HEK293T (cell line): ENCODE measurements at regions not wholly inside any gene's neighbourhood (a gene's known extent, or its start where the extent isn't known, plus 50 kb on each side); places are given as distances from the start of the nearest gene placed in this dataset.
"Not testable (repeated sequence)": the region's sequence is repeated elsewhere in the genome, so short reads cannot be mapped to it uniquely, and the experiment has no call there.

Source experiments
- CTCF ChIA-PET: fragments of 350-600 bp; formaldehyde crosslinking; extraction: SDS; loops from one replicate; lab custom pipeline; 2021; ENCODE audit warnings: antibody characterized with exemption, inconsistent platforms; lab: Yijun Ruan, JAX
- POLR2A ChIA-PET: fragments of 350-600 bp; formaldehyde crosslinking; extraction: SDS; loops from one replicate; lab custom pipeline; 2020; ENCODE audit warnings: antibody characterized with exemption, inconsistent platforms; lab: Yijun Ruan, JAX
- DNase-seq: peaks from one replicate; pipeline ENCODE4 v3.0.0; 2012; ENCODE audit warnings: mixed read lengths; ENCODE audit errors: extremely low spot score
- ARNT ChIP-seq: fragments of 450-650 bp; IDR thresholded peaks from 2 replicates; pipeline ENCODE4 v1.6.1; 2017; ENCODE audit warnings: mild to moderate bottlenecking
- BHLHE40 ChIP-seq: fragments of 450-650 bp; IDR thresholded peaks from 2 replicates; pipeline ENCODE4 v1.6.1; 2016; ENCODE audit warnings: mild to moderate bottlenecking, moderate library complexity, borderline replicate concordance
- CTBP1 ChIP-seq: fragments of 450-650 bp; IDR thresholded peaks from 2 replicates; pipeline ENCODE4 v1.6.1; 2016; ENCODE audit warnings: borderline replicate concordance
- ELF4 ChIP-seq: fragments of 450-650 bp; IDR thresholded peaks from 2 replicates; pipeline ENCODE4 v1.6.1; 2017; ENCODE audit warnings: antibody characterized with exemption
- FOXA1 ChIP-seq: fragments of 450-650 bp; IDR thresholded peaks from 2 replicates; pipeline ENCODE4 v1.6.1; 2016; ENCODE audit warnings: mild to moderate bottlenecking
- FOXK2 ChIP-seq: fragments of 450-650 bp; IDR thresholded peaks from 2 replicates; pipeline ENCODE4 v1.6.1; 2016; ENCODE audit warnings: mild to moderate bottlenecking
- FOXM1 ChIP-seq: fragments of 450-650 bp; IDR thresholded peaks from 2 replicates; pipeline ENCODE4 v1.6.1; 2017; ENCODE audit warnings: mild to moderate bottlenecking, borderline replicate concordance
- HDGF ChIP-seq: fragments of 450-650 bp; IDR thresholded peaks from 2 replicates; pipeline ENCODE4 v1.6.1; 2017; ENCODE audit warnings: antibody characterized with exemption, borderline replicate concordance
- L3MBTL2 ChIP-seq: fragments of 450-650 bp; conservative IDR thresholded peaks from 2 replicates; pipeline ENCODE4 v1.6.1; 2016; ENCODE audit warnings: mild to moderate bottlenecking
- LEF1 ChIP-seq: fragments of 450-650 bp; IDR thresholded peaks from 2 replicates; pipeline ENCODE4 v1.6.1; 2017; ENCODE audit warnings: mild to moderate bottlenecking, borderline replicate concordance
- NFRKB ChIP-seq: fragments of 450-650 bp; IDR thresholded peaks from 2 replicates; pipeline ENCODE4 v1.6.1; 2016; ENCODE audit warnings: mild to moderate bottlenecking, moderate library complexity
- PKNOX1 ChIP-seq: fragments of 450-650 bp; IDR thresholded peaks from 2 replicates; pipeline ENCODE4 v1.6.1; 2016
- SP1 ChIP-seq: fragments of 450-650 bp; IDR thresholded peaks from 2 replicates; pipeline ENCODE4 v1.6.1; 2017
- SUZ12 ChIP-seq: fragments of 450-650 bp; IDR thresholded peaks from 2 replicates; pipeline ENCODE4 v1.6.1; 2016; ENCODE audit warnings: mild to moderate bottlenecking
- TARDBP ChIP-seq: fragments of 450-650 bp; IDR thresholded peaks from 2 replicates; pipeline ENCODE4 v1.6.1; 2016
- ZNF384 ChIP-seq: fragments of 450-650 bp; IDR thresholded peaks from 2 replicates; pipeline ENCODE4 v1.6.1; 2016

GRCh38 chr2:204160989-204161388 is 224.4 kb downstream of the ICOS start:
- TF ChIP-seq CTBP1, result no peak
- no peak for TF ChIP-seq SP1
- TF ChIP-seq FOXK2, result no peak
- no peak for TF ChIP-seq SUZ12
- TF ChIP-seq FOXA1, result no peak
- no peak for TF ChIP-seq HDGF
- ChIA-PET POLR2A (no interaction called here), CTCF (no interaction called here)
- DNase-seq, result no peak

DNA sequence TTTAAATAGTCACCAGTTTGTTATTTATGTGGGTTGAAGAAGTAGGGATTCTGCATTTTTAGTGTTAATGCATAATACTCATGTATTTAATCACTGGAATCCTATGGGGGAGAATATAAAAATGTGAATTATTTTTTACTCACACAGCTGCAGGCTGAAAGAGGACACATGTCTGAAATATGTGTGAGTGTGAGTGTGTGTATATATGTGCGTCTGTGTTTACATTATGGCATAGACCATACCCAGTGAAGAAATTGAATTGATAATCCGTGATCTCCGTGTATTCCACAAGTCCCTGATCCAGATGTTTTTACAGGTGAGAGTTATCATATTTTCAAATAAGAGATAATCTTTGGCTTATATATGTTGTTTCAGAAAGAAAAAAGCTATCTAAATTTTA is 225.3 kb downstream of the ICOS start:
- ChIA-PET CTCF (no interaction called here), POLR2A (no interaction called here)
- no peak for TF ChIP-seq L3MBTL2
- TF ChIP-seq NFRKB, result no peak
- no peak for TF ChIP-seq ZNF384
- no peak for TF ChIP-seq PKNOX1
- TF ChIP-seq FOXM1, result no peak
- no peak for TF ChIP-seq ARNT
- TF ChIP-seq SUZ12, result no peak
- no peak for TF ChIP-seq FOXK2
- TF ChIP-seq SP1, result no peak
- no peak for TF ChIP-seq ELF4
- TF ChIP-seq CTBP1, result no peak
- TF ChIP-seq HDGF, result no peak
- DNase-seq, result no peak

DNA sequence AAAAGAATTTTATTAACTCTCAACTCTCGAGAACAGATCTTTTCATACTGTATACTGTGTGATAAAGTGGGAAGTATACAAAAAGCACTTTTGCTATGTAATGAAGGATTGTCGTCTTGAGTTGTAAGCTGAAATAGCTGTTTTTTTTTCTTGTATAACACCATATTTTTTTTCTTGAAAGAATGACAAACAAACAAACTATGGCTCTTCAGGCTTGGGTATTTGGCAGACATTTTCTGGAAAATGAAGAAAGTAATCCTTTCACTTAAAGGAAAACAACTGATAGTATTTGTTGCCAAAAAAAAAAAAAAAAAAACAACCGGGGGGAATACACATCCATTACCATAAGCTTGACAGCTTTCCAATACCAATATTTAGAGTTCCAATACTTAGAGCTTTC is 230.4 kb downstream of the ICOS start:
- POLR2A ChIA-PET, result no interaction called here
- TF ChIP-seq LEF1 (no peak), ELF4 (no peak), HDGF (no peak)
- CTCF ChIA-PET, result no interaction called here
- DNase-seq, result no peak

DNA sequence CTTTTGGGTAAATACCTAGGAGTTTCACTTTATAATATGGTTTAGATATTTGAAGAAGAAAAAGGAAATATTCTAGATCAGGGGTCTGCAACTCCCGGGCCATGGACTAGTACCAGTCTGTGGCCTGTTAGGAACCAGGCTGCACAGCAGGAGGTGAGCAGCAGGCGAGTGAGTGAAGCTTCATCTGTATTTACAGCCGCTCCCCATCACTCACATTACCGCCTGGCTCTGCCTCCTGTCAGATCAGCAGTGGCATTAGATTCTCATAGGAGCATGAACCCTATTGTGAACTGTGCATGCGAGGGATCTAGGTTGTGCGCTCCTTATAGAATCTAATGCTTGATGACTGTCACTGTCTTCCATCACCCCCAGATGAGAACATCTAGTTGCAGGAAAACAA is 231.1 kb downstream of the ICOS start:
- CTCF ChIA-PET, result interaction anchor here (1.7 kb wide), 1 partner anchor 11 kb away, joined by 4 read pairs; no protein-coding TSS in a partner anchor
- DNase-seq, POLR2A ChIA-PET: not testable (repeated sequence)

GRCh38 chr2:204170411-204170810 is 233.8 kb downstream of the ICOS start:
- TF ChIP-seq ELF4, result no peak
- no peak for TF ChIP-seq SUZ12
- no peak for TF ChIP-seq BHLHE40
- no peak for TF ChIP-seq FOXK2
- no peak for TF ChIP-seq NFRKB
- TF ChIP-seq SP1, result no peak
- TF ChIP-seq CTBP1, result no peak
- no peak for TF ChIP-seq LEF1
- no peak for TF ChIP-seq FOXM1
- TF ChIP-seq TARDBP, result no peak
- TF ChIP-seq FOXA1, result no peak
- CTCF ChIA-PET, result no interaction called here
- no peak for DNase-seq
- POLR2A ChIA-PET, result no interaction called here

GRCh38 chr2:204171432-204172144 is 235.0 kb downstream of the ICOS start:
- ChIA-PET CTCF (no interaction called here), POLR2A (no interaction called here)
- DNase-seq, result no peak
- no peak for TF ChIP-seq CTBP1
- no peak for TF ChIP-seq FOXK2
- no peak for TF ChIP-seq FOXA1
- TF ChIP-seq ARNT, result no peak
- TF ChIP-seq BHLHE40, result no peak
- TF ChIP-seq FOXM1, result no peak
- no peak for TF ChIP-seq PKNOX1
- no peak for TF ChIP-seq SP1
- no peak for TF ChIP-seq LEF1
- no peak for TF ChIP-seq TARDBP
- TF ChIP-seq L3MBTL2, result no peak
- TF ChIP-seq SUZ12, result no peak
- no peak for TF ChIP-seq HDGF
- no peak for TF ChIP-seq ZNF384
- no peak for TF ChIP-seq ELF4
- no peak for TF ChIP-seq NFRKB

DNA sequence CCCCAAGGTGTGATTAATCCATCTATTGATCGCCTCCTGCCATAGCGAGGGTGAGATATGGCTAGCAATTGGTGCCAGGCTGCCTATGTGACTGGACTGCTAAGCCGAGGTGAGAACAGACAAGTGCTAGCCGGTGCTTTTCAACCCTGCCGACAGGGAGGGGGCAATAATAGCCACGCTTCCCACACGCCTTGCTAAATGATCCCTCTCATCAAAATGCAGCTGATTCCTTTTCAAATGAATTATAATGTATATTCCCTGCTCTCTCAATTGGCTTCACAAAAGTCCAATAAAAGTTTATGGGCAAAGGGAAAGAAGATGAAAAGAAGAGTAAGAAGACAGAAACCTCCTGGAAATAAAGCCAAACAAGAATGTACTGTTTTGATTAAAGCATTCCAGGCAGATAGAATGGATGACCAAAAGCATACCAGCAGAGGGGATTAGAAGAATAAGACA is 235.6 kb downstream of the ICOS start:
- POLR2A ChIA-PET, result no interaction called here
- CTCF ChIA-PET, result no interaction called here
- TF ChIP-seq PKNOX1 (no peak), SUZ12 (no peak), BHLHE40 (no peak), FOXA1 (no peak), ZNF384 (no peak), NFRKB (no peak), LEF1 (no peak), ARNT (no peak), HDGF (no peak), FOXK2 (no peak), TARDBP (no peak)
- DNase-seq, result no peak
